ENCODE measurements at regions not wholly inside any gene's neighbourhood (a gene's known extent, or its start where the extent isn't known, plus 50 kb on each side); places are given as distances from the start of the nearest gene placed in this dataset.

GRCh38 chr5:114070093-114070722 is 291.7 kb upstream of the KCNN2 start:
- TF ChIP-seq POLR2A (IDR thresholded peaks at IDR 0.05) (no peak), CTCF (IDR thresholded peaks at IDR 0.05) (no peak)
